LHCN-M2 (cell line): ENCODE measurements at regions not wholly inside any gene's neighbourhood (a gene's known extent, or its start where the extent isn't known, plus 50 kb on each side); places are given as distances from the start of the nearest gene placed in this dataset.
A peak's percentile ranks its signal among the peaks of the same experiment; 100 is the strongest.
"Not testable (repeated sequence)": the region's sequence is repeated elsewhere in the genome, so short reads cannot be mapped to it uniquely, and the experiment has no call there.

Source experiments
- DNase-seq: peaks from one replicate; pipeline ENCODE4 v3.0.0-alpha.2; 2012; ENCODE audit warnings: low read depth

DNA sequence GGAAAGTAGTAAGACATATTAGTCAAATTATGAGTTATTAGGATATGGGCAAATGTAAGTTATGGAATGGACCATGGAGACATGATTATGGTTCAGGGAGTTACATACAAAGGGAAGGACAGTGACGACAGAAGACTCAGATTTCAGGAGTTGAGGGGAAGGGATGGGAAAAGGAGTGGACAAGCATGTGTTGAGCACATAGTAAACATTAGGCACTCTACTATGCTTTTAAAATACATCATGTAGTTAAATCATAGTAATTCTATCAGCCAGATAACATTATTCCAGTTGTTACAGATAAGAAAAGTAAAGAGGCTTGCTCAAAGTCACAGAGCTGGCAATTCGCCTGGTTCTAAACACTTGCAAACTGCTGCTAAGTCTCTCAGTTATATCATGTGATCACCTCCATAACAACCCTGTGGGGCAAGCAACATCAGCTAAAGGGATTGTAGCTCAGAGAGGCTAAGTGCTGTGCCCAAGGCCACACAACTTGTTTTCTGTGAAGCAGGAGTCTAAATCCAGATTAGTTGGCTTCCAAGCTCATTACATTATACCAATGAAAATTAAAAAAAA lies 115.2 kb upstream of the MDFIC start:
- peak; percentile 19 for DNase-seq

DNA sequence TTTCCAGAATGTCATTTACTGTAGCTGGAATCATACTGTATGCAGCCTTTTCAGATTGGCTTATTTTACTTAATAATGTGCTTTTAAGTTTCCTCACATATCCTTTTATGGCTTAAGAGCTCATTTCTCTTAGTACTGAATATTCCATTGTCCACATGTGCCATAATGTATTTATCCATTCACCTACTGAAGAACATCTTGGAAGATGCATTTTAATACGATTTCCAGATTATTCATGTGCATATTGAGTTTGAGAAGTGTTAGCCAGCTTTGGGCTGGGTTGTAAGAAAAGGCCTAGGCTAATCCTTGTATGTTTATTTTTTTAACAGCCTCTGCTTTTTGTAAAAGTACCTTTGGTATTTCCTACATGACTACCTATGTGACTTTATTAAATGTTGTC lies 109.3 kb upstream of the MDFIC start:
- no peak for DNase-seq

DNA sequence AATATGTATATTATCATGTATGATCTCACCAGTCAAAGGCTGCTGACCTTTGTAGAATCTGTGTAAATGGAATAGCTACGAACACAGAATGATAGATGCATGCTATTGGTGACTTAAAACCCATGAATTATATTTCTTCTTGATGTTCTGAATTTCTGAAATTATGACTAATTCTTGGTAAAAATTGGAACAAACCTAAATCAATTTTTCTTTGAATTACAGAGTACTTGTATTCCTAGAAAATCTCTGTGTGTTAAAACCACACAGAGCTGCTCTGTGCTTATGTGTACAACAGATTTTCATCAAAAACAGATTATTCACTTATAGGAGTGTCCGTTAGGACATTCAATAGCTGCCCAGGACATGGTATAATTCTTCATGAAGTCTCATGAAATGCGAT lies 108.3 kb upstream of the MDFIC start:
- no peak for DNase-seq

DNA sequence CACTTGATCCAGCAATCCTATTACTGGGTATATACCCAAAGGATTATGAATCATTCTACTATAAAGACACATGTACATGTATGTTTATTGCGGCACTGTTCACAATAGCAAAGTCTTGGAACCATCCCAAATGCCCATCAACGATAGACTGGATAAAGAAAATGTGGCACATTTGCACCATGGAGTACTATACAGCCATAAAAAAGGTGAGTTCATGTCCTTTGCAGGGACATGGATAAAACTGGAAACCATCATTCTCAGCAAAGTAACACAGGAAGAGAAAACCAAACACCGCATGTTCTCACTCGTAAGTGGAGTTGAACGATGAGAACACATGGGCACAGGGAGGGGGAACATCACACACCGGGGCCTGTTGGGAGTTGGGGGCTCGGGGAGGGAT lies 104.9 kb upstream of the MDFIC start:
- not testable (repeated sequence) for DNase-seq

DNA sequence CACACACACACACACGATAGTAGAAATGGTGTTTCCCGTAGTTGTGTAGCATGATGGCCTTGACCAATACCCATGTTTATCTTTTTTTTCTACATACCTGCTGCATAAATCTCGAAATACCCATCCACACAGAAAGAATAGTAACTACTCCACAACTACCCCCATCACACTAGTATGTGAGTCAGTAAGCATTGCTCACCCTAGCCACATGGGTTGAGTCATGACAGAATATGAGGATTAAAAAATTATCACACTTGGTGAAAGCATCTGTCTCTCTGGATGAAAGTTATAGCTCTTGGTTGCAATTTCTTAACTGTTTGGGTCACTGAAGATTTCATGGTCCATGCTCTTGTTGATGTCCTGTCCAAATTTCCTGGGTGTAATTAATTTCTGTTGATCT lies 103.4 kb upstream of the MDFIC start:
- DNase-seq: peak; percentile 89

DNA sequence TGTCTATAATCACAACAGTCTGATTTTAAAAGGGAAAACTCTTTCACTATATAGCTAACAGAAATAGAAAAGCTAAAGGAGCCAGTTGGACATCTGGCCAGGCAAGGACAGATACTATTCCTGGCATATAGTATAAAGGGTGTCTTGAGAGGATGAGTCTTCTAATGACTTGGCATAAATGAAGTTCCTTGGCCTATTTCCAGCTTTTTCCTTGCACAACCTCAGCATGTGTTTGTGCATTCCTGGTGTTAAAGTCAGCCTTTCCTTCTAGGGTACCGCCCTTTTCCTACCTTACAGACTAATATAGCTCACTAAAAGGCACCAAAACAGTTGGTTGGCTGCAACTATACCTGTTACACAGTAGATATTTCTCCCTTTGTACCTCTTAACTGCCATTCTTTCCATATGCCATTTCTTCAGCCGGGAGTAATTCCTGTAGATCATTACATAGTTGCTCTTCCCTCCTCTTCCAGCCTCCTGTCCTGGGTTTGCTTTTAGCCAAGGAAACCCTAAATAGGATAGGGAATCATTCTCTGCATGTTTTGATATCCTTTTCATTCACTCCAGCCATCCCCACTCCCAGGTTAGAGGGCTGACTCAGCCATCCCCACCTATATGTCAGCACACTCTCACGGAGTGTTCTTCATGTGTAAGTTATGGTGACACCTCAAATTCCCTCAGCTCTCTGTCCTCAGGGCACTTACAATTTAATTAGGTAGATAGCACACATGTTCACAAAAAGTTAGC lies 102.1 kb upstream of the MDFIC start:
- DNase-seq: peak; percentile 99

DNA sequence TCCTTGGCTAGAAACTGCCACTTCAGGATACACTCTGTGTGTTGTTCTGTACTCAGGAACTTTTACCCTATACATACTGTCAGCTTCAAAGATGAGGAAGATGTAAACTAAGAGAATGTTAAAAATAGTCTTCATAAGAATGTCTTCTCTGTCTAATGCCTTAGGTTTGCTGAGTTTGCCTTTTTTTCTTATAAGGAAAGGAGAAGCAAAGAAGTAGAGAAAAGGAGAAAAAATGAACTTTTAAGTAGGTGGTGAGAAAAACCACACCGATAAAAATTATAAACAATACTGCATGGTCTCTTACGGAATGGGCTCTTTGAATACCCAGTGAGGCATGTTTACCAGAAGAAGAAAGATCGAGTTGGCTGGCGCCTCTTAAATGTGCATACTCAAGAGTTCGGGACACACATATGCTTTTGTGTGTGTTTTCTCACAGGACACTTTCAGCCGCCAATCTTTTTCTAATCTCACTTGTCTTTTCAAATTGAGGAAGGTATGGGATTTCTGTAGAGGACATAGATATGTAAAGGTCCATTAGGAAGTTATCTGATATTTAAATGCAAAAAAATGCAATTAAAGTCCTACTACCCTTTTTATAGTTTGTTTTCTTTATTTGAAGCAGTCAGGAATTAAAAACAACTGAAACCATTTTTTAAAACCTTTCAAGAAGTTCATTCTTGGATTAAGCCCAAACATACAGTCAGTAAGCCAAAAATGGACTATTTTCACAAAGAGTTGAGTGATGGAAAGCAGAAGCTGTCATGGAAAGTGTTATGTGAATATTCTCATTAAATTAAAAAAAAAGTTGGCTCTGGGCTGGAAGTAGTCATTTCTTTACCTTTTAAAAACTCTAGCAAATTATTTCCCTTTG lies 100.6 kb upstream of the MDFIC start:
- peak; percentile 35 for DNase-seq

DNA sequence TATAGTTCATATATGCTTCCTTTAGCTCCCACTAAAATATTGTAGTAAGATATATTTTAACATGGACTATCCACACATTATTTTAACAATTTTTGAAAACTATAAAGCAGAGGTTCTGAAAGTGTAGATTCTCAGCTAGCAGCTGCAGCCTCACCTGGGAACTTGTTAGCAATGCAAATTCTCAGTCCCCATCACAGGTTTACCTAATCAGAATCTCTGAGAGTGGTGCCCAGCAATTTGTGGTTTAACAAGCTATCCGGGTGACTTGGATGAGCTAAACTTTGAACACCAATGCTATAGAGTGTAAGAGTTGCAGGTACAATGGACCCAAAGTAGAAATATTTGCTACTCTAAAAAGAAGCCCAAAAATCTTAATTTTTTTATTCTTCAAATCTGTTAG lies 99.8 kb upstream of the MDFIC start:
- DNase-seq: no peak

DNA sequence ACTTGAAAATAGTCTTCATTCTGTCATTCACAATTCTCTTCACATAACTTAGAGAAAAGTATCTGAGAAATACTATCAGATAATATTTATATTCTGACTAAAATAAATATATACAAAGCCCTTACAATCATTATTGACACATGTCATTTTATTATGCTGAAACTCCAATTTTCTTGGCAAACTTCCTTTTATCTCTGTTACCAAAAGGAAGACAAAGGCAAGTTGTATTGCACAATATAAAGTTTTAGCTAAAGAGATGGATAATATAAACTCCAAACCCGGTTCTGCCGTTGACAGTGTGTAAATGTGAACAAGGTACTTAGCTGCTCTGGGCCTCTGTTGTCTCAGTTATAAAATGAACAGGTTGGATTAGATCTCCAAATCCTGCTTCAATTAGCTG lies 99.0 kb upstream of the MDFIC start:
- DNase-seq: no peak

DNA sequence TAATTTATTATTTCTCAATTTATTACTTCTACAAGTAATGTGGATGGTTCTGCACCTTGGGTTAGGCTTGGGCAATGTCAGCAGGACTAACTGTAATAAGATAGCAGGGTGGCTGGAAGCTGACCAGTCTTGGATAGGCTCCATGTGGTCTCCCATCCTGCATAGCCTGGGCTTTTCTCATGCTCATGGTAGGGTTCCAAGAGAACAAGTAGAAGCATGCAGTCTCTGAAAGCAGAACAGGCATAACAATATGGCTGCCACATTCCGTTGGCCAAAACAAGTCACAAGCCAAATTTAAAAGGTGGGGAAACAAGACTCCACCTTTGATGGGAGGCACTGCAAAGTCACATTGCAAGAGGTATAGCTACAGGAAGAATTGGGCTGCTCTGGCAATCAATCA lies 98.6 kb upstream of the MDFIC start:
- peak; percentile 22 for DNase-seq

DNA sequence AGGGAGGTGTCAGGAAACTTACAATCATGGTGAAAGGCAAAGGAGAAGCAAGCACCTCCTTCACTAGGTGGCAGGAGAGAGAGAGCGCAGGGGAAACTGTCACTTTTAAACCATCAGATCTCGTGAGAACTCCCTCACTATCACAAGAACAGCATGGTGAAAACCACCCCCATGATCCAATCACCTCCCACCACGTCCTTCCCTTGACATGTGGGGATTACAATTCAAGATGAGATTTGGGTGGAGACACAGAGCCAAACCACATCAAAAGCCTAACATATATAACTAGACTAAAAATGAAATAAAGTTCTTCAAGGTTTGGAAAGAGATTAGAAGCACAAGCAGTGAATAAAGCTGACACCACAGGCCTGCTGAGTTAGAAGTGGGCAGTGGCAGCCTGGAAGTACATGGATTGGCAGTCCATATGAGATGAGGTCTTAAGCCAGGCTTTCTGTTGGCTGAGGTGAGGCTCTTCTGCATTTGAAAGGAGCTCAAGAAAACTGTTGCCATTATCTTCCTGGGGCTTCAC lies 96.4 kb upstream of the MDFIC start:
- DNase-seq: no peak

DNA sequence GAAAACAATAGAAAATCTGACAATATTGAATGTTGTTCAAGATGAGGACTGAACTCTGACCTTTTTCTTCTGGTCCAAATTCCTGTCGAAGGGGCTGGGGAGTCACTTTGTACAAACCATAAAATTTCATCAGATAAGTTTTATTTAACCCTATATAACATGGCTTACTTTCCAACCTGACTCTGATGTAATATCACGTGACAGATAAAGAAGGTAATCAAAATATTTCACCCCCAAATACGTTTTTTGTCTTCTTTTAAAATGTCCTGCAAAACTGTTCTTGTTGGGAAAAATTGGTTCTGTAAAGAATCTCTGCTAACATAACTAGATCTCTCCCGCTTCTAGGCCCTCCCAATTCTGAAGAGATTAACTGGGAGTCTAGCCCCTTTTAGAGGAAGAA lies 90.9 kb upstream of the MDFIC start:
- DNase-seq: no peak

DNA sequence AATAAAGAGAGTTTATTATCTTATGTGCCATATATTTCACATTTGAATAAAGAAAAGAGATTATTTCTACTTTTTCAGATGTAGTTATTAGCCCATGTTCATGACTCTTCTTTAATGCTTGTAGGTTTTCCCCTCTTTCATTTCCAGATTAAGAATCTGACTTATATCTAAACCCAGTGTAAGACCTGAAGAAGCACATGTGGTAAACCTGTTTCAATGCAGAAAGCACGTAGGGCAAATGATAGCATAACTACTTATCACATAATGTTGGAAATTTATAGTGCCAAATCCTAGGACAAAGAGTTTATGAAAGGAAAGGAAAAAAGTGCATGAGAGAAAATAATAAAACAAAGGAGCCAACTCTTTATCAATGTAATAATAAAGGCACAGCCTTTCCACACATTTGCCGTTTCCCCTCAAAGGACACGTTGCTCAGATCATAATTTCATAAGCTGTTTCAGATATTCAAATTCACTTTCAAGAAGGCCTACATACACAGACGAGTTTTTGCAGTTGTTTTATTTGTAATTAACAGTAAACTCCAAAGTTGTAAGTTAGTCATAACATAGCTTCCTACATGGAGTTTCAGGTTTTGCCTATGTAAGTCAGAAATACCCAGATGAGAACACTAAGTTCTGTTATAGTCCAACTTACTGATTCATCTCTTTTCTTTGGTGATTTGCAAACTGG lies 88.8 kb upstream of the MDFIC start:
- DNase-seq: no peak

DNA sequence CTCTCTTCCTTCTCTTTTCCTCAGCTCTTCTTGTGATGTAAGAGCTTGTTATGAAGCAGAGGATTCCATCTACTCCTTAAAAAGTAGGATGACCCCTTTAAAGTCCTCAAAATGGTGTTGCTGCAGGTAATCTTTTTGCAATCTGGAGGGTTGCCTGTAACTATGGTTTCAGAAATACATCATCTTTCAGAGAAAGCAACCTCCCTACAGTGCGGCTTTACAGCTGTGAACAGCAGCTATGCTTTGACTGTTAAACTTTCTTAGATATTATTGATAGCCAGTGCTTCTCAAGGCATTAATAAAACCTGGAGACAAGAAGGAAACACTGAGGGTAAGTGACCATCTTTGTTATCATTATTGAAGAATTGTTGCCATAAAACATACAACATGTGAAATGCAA lies 86.6 kb upstream of the MDFIC start:
- DNase-seq: no peak

DNA sequence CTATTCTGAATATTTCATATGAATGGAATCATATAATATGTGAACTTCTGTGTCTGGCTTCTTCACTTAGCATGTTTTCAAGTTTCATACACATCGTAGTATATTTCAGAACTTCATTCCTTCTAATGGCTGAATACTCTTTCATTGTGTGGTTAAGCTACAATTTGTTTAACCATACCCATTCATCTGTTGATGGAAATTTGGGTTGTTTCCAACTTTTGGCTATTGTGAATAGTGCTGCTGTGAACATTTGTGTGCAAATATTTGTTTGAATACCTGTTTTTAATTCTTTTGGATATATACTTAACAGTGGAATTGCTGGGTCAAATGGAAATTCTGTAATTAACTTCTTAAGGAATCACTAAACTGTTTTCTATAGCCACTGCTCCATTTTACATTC lies 86.0 kb upstream of the MDFIC start:
- DNase-seq: no peak

DNA sequence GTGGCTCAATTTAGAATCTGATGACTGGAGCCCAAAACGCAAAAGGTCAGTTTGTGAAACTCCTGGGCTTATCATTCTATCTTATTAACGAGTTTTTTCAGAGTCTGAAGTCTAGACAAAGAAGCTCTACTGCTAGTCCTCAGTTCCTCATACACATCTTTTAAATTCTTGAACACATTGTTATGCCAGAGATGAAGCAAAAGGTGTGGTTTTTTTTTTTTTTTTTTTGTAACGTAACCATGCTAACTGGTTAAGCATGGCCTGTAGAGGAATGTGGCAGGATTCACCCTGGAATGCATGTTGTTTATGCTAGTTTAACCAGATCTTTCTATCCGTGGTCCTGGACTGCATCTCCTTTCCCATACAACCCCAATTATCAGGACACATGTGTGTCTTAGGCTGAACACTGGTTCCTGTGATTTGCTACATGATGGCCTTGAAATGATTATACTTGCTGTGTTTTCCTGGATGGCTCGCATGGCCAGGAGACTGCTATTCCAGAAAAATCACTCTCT lies 79.3 kb upstream of the MDFIC start:
- peak; percentile 20 for DNase-seq

DNA sequence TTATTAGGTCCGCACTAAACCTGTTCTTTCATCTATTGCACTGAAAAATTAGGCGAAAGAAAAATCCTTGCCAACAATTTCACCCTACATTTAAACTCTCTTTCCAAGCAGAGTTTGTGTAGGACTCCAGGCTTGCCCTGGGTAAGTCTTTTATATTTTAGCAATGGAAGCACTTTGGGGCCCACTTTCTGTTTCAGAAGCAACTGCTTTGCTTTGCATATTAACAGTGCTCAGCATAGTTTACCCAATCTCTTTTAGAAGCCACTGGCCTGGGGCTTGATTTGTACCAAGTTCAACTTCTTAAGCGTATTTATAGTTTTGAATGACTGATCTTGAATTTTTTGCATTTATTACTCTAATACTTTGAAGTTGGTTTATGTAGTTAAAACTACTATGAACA lies 78.8 kb upstream of the MDFIC start:
- DNase-seq: no peak

DNA sequence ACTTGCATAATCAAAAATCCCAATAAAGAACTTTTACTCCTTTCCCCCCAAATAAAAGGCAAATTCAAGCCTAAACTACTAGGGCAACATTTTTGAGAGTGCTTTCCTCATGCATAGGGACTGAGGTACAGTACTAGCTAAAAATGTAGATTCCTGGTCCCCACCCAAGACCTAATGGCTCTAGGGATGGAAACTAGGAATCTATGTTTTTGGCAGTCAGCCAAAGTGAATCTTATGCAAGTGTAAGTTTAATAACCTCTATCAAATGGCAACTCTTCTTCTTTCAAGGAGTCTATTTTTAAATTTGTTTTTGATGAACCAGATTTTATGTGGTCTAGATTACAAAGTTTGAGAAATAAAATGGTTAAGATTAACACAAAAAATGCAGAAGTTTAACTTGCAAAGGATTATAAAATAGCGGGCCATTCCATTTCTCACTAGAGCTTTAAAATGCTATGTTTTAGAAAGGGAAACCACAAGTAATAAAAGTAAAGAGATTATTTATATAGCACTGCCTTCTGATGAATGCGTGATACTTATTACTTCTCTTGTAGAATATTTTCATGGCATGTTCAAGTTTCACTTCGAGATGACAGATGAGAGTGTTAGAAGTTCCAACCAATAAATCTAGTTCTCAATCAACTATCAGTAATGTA lies 70.4 kb upstream of the MDFIC start:
- no peak for DNase-seq

DNA sequence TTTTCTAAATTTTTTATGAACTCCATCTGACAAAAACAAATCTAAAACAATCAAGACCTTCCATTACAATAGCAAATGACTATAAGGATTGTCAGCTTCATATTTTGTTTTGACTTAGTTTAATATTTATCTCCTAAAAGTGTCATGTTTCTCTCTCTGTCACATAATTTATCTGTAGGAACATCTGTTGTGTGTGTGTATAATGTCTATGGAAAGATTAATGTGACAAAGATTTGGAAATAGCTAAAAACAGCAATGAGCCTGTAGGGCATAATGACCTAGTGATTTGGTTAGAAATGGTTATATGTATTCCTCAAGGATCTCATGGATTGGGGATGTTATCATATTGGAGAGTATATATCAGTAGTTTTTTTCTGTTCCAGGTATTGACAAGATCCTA lies 69.6 kb upstream of the MDFIC start:
- DNase-seq: peak; percentile 47

DNA sequence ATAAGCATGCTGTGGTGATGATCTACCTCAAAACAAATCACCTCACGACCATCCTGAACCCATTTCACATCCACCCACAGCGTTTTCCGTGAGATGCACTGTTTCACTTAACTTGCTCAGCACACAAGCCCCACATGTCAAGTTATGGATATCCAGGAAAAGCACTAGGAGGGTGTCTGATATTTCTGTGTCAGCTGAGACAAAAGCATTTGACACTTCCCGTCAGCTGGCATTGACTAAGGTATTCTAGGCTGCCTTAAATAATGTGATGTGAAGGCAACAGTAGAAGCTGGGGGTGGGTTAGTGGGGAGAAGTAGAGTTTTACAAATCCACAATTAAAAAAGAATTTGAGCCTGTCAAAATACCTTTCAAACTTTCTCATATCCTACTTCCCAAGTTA lies 68.7 kb upstream of the MDFIC start:
- DNase-seq: no peak

DNA sequence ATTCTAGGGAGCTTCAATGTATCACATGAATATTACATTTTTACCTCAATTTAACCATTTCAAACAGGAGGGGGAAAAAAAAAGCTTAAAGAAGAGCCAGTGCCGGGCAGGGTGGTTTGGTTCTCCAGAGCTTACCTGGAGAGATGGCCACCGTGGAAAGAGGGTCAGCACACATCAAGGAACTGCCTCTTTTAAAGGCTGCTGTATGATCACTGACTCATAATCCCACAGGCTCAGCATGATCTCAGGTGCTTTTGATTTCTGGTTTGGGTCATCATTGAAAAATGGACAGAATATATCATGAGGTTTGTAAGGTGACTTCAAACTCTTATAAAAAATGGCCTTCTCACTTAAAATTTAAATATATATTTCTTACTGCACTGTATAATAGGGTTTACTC lies 67.5 kb upstream of the MDFIC start:
- no peak for DNase-seq
